ENCODE measurements at regions not wholly inside any gene's neighbourhood (a gene's known extent, or its start where the extent isn't known, plus 50 kb on each side); places are given as distances from the start of the nearest gene placed in this dataset.

- no peak for TF ChIP-seq CTCF (IDR thresholded peaks at IDR 0.05)
- TF ChIP-seq POLR2A (IDR thresholded peaks at IDR 0.05): no peak
- TF ChIP-seq EP300 (IDR thresholded peaks at IDR 0.05): no peak
Measured at GRCh38 chrX:143455046-143455445, 62.2 kb downstream of the SPANXN3 start.

Measured in stomach (tissue), 4 donors.